HL-60 (cell line): ENCODE measurements at regions not wholly inside any gene's neighbourhood (a gene's known extent, or its start where the extent isn't known, plus 50 kb on each side); places are given as distances from the start of the nearest gene placed in this dataset.

Experiments
- GABPA ChIP-seq: IDR thresholded peaks from 2 replicates; pipeline ENCODE4 v1.6.1; 2012; ENCODE audit warnings: low read depth
- POLR2AphosphoS5 ChIP-seq: IDR thresholded peaks from 2 replicates; pipeline ENCODE4 v1.6.1; 2012; ENCODE audit warnings: low read depth
- TF ChIP-seq, protein P1 (sequence below): IDR thresholded peaks from one replicate; pipeline ENCODE4 v1.5.1; 2011; ENCODE audit warnings: low read length, control low read depth, inconsistent platforms; ENCODE audit not compliant: insufficient read depth
- TF ChIP-seq, protein P2 (sequence below): IDR thresholded peaks from 2 replicates; pipeline ENCODE4 v1.6.1; 2012; ENCODE audit warnings: low read depth; ENCODE audit not compliant: insufficient replicate concordance

DNA sequence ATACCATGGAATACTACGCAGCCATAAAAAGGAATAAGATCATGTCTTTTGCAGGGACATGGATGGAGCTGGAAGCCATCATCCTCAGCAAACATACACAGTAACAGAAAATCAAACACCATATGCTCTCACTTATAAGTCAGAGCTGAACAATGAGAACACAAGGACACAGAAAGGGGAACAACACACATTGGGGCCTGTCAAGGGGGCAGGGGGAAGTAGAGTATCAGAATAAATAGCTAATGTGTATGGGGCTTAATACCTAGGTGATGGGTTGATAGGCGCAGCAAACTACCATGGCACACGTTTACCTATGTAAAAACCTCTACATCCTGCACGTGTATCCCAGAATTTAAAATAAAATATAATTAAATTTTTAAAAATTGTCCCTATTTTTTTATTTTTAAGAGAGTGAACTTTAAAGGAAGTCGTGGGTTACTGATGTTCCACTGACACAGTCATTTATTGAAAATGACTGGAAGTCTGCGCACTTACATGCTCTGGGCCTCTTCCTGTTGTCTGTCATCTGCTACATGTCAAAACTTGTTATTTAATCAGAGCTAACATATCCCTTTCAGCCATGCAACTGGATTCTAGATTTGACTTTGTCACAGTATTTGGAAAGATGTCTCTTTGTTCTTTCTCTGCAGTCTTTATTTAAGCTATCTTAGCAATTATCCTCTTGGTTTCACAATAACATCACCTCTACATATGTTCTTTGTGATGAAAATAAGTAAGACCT lies 73.7 kb upstream of the ABCB5 start:
- TF ChIP-seq, protein P1, sequence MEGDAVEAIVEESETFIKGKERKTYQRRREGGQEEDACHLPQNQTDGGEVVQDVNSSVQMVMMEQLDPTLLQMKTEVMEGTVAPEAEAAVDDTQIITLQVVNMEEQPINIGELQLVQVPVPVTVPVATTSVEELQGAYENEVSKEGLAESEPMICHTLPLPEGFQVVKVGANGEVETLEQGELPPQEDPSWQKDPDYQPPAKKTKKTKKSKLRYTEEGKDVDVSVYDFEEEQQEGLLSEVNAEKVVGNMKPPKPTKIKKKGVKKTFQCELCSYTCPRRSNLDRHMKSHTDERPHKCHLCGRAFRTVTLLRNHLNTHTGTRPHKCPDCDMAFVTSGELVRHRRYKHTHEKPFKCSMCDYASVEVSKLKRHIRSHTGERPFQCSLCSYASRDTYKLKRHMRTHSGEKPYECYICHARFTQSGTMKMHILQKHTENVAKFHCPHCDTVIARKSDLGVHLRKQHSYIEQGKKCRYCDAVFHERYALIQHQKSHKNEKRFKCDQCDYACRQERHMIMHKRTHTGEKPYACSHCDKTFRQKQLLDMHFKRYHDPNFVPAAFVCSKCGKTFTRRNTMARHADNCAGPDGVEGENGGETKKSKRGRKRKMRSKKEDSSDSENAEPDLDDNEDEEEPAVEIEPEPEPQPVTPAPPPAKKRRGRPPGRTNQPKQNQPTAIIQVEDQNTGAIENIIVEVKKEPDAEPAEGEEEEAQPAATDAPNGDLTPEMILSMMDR = no peak
- TF ChIP-seq POLR2AphosphoS5 = no peak
- TF ChIP-seq, protein P2, sequence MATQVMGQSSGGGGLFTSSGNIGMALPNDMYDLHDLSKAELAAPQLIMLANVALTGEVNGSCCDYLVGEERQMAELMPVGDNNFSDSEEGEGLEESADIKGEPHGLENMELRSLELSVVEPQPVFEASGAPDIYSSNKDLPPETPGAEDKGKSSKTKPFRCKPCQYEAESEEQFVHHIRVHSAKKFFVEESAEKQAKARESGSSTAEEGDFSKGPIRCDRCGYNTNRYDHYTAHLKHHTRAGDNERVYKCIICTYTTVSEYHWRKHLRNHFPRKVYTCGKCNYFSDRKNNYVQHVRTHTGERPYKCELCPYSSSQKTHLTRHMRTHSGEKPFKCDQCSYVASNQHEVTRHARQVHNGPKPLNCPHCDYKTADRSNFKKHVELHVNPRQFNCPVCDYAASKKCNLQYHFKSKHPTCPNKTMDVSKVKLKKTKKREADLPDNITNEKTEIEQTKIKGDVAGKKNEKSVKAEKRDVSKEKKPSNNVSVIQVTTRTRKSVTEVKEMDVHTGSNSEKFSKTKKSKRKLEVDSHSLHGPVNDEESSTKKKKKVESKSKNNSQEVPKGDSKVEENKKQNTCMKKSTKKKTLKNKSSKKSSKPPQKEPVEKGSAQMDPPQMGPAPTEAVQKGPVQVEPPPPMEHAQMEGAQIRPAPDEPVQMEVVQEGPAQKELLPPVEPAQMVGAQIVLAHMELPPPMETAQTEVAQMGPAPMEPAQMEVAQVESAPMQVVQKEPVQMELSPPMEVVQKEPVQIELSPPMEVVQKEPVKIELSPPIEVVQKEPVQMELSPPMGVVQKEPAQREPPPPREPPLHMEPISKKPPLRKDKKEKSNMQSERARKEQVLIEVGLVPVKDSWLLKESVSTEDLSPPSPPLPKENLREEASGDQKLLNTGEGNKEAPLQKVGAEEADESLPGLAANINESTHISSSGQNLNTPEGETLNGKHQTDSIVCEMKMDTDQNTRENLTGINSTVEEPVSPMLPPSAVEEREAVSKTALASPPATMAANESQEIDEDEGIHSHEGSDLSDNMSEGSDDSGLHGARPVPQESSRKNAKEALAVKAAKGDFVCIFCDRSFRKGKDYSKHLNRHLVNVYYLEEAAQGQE = no peak
- no peak for TF ChIP-seq GABPA
